ENCODE measurements at regions not wholly inside any gene's neighbourhood (a gene's known extent, or its start where the extent isn't known, plus 50 kb on each side); places are given as distances from the start of the nearest gene placed in this dataset.

DNA sequence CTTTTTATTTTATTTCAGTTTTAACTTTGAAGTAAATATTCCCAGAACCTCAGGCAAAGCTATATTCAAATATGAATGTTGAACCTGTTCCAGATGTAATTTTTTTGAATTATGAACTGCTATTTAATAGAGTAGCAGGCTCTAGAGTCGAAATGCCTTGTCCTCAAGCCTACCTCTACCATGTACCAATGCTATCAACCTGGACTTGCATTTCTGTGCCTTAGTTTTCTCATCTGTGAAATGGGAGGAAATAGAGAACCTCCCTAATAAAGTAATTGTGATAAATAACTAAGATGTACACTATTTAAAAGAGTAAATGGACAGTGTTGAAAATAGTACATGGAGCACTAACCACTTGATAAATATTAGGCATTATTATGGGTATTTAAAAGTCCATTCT is 551.6 kb upstream of the JARID2 start:
- TF ChIP-seq, protein P1, sequence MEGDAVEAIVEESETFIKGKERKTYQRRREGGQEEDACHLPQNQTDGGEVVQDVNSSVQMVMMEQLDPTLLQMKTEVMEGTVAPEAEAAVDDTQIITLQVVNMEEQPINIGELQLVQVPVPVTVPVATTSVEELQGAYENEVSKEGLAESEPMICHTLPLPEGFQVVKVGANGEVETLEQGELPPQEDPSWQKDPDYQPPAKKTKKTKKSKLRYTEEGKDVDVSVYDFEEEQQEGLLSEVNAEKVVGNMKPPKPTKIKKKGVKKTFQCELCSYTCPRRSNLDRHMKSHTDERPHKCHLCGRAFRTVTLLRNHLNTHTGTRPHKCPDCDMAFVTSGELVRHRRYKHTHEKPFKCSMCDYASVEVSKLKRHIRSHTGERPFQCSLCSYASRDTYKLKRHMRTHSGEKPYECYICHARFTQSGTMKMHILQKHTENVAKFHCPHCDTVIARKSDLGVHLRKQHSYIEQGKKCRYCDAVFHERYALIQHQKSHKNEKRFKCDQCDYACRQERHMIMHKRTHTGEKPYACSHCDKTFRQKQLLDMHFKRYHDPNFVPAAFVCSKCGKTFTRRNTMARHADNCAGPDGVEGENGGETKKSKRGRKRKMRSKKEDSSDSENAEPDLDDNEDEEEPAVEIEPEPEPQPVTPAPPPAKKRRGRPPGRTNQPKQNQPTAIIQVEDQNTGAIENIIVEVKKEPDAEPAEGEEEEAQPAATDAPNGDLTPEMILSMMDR (IDR thresholded peaks at IDR 0.05): no peak
- TF ChIP-seq SIN3A (IDR thresholded peaks at IDR 0.05; ENCODE audit: borderline replicate concordance, insufficient read depth, low read depth, low read length) (no peak), POLR2AphosphoS5 (IDR thresholded peaks at IDR 0.05; ENCODE audit: low read depth, low read length) (no peak)
